Stomach (tissue), 4 donors: ENCODE measurements at regions not wholly inside any gene's neighbourhood (a gene's known extent, or its start where the extent isn't known, plus 50 kb on each side); places are given as distances from the start of the nearest gene placed in this dataset.

Experiments
- POLR2A ChIP-seq, 4 donors: fragments of 450-650 bp; IDR thresholded peaks; one replicate each; pipeline ENCODE4 v1.6.1; 2016; ENCODE audit warnings: antibody characterized with exemption in 4 of 4, control low read depth in 2 of 4, mild to moderate bottlenecking in 1 of 4, moderate library complexity in 1 of 4
- TF ChIP-seq, protein P1 (sequence below), 7 experiments: fragments of 450-650 bp in 4 of 7; fragments of 200-600 bp in 3 of 7; sonication (generic) in 3 of 7; IDR thresholded peaks; one replicate each; pipeline ENCODE4 v1.5.1; 2016 to 2019; ENCODE audit warnings: antibody characterized with exemption in 7 of 7, control low read depth in 2 of 7, mild to moderate bottlenecking in 1 of 7

DNA sequence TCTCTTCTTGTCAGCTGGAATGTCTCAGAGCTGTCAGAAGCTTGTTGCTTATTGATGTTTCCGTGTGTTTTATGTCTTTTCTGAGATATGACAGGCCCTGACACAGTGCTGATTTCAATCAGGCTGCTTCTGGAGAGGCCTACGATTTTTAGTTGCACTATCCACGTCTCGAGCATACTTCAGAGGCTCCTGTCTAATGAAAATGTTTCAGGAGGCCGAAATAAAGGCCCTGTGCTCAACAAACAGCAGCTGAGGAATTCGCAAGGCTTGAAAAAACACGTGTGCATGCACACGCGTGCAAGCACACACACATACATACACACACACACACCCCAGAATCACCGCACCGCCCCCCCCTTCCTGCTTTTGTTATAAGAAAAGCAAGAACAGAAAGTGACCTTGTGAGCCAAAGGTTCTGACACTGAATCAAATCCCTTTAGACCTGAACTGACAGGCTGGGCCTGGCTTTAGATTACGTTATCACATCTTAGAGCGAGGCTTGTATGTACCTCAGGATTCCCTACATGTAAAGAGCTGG is 296.6 kb downstream of the NR2F2 start:
- TF ChIP-seq, protein P1, sequence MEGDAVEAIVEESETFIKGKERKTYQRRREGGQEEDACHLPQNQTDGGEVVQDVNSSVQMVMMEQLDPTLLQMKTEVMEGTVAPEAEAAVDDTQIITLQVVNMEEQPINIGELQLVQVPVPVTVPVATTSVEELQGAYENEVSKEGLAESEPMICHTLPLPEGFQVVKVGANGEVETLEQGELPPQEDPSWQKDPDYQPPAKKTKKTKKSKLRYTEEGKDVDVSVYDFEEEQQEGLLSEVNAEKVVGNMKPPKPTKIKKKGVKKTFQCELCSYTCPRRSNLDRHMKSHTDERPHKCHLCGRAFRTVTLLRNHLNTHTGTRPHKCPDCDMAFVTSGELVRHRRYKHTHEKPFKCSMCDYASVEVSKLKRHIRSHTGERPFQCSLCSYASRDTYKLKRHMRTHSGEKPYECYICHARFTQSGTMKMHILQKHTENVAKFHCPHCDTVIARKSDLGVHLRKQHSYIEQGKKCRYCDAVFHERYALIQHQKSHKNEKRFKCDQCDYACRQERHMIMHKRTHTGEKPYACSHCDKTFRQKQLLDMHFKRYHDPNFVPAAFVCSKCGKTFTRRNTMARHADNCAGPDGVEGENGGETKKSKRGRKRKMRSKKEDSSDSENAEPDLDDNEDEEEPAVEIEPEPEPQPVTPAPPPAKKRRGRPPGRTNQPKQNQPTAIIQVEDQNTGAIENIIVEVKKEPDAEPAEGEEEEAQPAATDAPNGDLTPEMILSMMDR (IDR thresholded peaks at IDR 0.05), result no peak
- no peak for TF ChIP-seq POLR2A (IDR thresholded peaks at IDR 0.05)
